ENCODE measurements at regions not wholly inside any gene's neighbourhood (a gene's known extent, or its start where the extent isn't known, plus 50 kb on each side); places are given as distances from the start of the nearest gene placed in this dataset.

DNA sequence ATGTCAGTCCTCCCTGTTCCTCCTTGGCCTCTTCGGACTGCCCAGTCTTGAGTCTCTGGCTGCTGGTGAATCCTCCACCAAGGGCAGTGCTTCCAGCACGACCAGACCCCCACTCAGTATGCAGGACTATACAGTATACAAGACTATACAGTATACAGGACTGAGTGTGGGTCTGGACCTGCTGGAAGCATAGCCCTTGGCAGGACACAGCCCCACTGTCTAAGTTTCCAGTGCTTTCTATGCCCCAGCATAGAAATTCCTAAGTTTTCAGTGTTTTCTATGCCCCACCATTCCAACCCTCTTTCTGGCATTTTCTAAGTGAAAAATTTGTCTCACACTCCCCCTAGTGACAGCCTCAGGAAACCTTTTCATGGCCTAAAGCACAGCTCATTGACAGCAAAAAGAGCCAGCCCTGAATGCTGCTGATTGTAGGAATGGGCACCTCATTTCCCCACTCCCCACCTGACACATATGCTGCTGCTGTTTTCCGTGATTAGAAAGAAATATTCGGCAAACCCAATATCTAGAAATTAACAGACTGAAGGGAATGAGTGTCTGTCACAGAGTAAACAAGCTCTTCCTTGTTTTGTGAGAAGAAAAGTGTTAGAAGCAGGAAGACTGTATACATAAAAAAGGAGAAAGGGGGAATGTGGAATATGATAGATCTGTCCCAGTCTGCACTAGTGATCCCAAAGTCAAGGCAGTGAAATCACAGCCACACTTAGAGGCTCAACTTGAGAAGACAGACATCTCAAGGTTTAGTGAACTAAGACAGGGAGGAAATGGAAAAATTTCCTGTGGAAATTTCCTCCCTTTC is 206.9 kb downstream of the IBTK start:
- DNase-seq (ENCODE audit: low read depth, low spot score) = no peak
- POLR2A ChIA-PET = no interaction called here

DNA sequence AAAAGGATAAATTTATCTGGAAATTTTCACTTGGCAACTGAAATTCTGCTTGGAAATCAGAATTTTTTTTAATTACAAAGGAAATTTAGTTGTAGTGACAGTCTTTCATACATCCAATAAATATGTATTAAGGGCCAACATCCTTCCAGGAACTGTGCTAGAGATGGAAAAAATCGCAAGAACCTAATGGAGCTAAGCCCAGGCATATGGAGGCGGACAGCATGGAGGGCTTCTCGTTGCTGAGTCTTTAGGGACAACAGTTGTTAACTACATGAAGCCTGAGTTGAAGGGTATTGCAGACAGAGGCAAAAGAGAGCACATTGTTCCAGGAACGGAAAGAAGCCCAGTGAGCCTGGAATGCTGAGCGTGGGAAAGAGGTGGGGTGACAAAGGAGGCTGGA is 208.9 kb downstream of the IBTK start:
- ChIA-PET POLR2A (no interaction called here), CTCF (no interaction called here)
- ATAC-seq (no peak), DNase-seq (ENCODE audit: low read depth, low spot score) (no peak)
- H3K36me3 ChIP-seq (ENCODE audit: control insufficient read depth, insufficient read depth, low read length) = no peaks in the 10 kb centered on the region
- TF ChIP-seq SIN3A (IDR thresholded peaks at IDR 0.05; ENCODE audit: borderline replicate concordance, insufficient read depth, low read depth, low read length) (no peak), POLR2AphosphoS5 (IDR thresholded peaks at IDR 0.05; ENCODE audit: low read depth, low read length) (no peak), TCF7L2 (IDR thresholded peaks at IDR 0.05; ENCODE audit: low read depth, low read length) (no peak), CTCF (IDR thresholded peaks at IDR 0.05) (no peak)
- TF ChIP-seq, protein P1, sequence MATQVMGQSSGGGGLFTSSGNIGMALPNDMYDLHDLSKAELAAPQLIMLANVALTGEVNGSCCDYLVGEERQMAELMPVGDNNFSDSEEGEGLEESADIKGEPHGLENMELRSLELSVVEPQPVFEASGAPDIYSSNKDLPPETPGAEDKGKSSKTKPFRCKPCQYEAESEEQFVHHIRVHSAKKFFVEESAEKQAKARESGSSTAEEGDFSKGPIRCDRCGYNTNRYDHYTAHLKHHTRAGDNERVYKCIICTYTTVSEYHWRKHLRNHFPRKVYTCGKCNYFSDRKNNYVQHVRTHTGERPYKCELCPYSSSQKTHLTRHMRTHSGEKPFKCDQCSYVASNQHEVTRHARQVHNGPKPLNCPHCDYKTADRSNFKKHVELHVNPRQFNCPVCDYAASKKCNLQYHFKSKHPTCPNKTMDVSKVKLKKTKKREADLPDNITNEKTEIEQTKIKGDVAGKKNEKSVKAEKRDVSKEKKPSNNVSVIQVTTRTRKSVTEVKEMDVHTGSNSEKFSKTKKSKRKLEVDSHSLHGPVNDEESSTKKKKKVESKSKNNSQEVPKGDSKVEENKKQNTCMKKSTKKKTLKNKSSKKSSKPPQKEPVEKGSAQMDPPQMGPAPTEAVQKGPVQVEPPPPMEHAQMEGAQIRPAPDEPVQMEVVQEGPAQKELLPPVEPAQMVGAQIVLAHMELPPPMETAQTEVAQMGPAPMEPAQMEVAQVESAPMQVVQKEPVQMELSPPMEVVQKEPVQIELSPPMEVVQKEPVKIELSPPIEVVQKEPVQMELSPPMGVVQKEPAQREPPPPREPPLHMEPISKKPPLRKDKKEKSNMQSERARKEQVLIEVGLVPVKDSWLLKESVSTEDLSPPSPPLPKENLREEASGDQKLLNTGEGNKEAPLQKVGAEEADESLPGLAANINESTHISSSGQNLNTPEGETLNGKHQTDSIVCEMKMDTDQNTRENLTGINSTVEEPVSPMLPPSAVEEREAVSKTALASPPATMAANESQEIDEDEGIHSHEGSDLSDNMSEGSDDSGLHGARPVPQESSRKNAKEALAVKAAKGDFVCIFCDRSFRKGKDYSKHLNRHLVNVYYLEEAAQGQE (IDR thresholded peaks at IDR 0.05; ENCODE audit: insufficient read depth in 1 of 2, low read depth in 2 of 2, low read length in 1 of 2) = no peak
- in situ Hi-C loops (cut with HindIII; ENCODE audit: low pct_unique_long_range_greater_than_20kb, low sequenced_read_pairs) (no loop called here), intact Hi-C loops (cut with micrococcal nuclease; ENCODE audit: unreplicated experiment) (no loop called here)
- no peaks in the 10 kb centered on the region for H3K27me3 ChIP-seq (ENCODE audit: control insufficient read depth, insufficient read depth, low read length)
- BruUV-seq (replicated peaks) = no TSS peak
- no peaks in the 10 kb centered on the region for H3K9me3 ChIP-seq (ENCODE audit: control insufficient read depth, insufficient read depth, low read depth, low read length)
- H3K4me3 ChIP-seq (ENCODE audit: low read depth in 2 of 2, low read length in 2 of 2) = no peak overlapping the region
- no peak overlapping the region for H3K27ac ChIP-seq (ENCODE audit: low read length)
- no peaks in the 10 kb centered on the region for H3K4me1 ChIP-seq (ENCODE audit: control insufficient read depth, insufficient read depth, low read length)

More for the DNA sequence above, 206.9 kb downstream of the IBTK start:
- CTCF ChIA-PET = no interaction called here
- peak; percentile 80 for ATAC-seq
- no peak overlapping the region for H3K27ac ChIP-seq (ENCODE audit: low read length)
- intact Hi-C loops (cut with micrococcal nuclease; ENCODE audit: unreplicated experiment) = no loop called here
- no peaks in the 10 kb centered on the region for H3K9me3 ChIP-seq (ENCODE audit: control insufficient read depth, insufficient read depth, low read depth, low read length)
- H3K4me1 ChIP-seq (ENCODE audit: control insufficient read depth, insufficient read depth, low read length) = no peaks in the 10 kb centered on the region
- in situ Hi-C loops (cut with HindIII; ENCODE audit: low pct_unique_long_range_greater_than_20kb, low sequenced_read_pairs) = no loop called here
- H3K36me3 ChIP-seq (ENCODE audit: control insufficient read depth, insufficient read depth, low read length) = no peaks in the 10 kb centered on the region
- TF ChIP-seq CTCF (IDR thresholded peaks at IDR 0.05) (peak; percentile 81), TCF7L2 (IDR thresholded peaks at IDR 0.05; ENCODE audit: low read depth, low read length) (no peak), SIN3A (IDR thresholded peaks at IDR 0.05; ENCODE audit: borderline replicate concordance, insufficient read depth, low read depth, low read length) (no peak)
- H3K27me3 ChIP-seq (ENCODE audit: control insufficient read depth, insufficient read depth, low read length) = no peaks in the 10 kb centered on the region
- H3K4me3 ChIP-seq (ENCODE audit: low read depth in 2 of 2, low read length in 2 of 2) = no peak overlapping the region
- no TSS peak for BruUV-seq (replicated peaks)

Data from Panc1 (cell line).